ENCODE measurements at regions not wholly inside any gene's neighbourhood (a gene's known extent, or its start where the extent isn't known, plus 50 kb on each side); places are given as distances from the start of the nearest gene placed in this dataset.

- DNase-seq (ENCODE audit: extremely low spot score), result no peak
- no peak for TF ChIP-seq CTCF (IDR thresholded peaks at IDR 0.05; ENCODE audit: control extremely low read depth, extremely low read depth, low read depth, missing control alignments)
- CTCF ChIA-PET, result interaction anchor here (1.1 to 1.4 kb wide), 2 partner anchors 11 to 56 kb away, joined by 3 to 4 read pairs; no protein-coding TSS in a partner anchor
- POLR2A ChIA-PET, result no interaction called here
Measured at GRCh38 chr20:17841751-17842215, 126.8 kb downstream of the SNX5 start.

GRCh38 chr20:17840423-17840822, 128.2 kb downstream of the SNX5 start:
- CTCF ChIA-PET, result interaction anchor here (1.2 to 1.4 kb wide), 2 partner anchors 10 to 11 kb away, joined by 3 to 4 read pairs; no protein-coding TSS in a partner anchor
- TF ChIP-seq CTCF (IDR thresholded peaks at IDR 0.05; ENCODE audit: control extremely low read depth, extremely low read depth, low read depth, missing control alignments), result no peak
- no peak for DNase-seq (ENCODE audit: extremely low spot score)
- POLR2A ChIA-PET, result no interaction called here

- CTCF ChIA-PET, result interaction anchor here (2.0 kb wide), 1 partner anchor 10 kb away, joined by 6 read pairs; no protein-coding TSS in a partner anchor
- TF ChIP-seq CTCF (IDR thresholded peaks at IDR 0.05; ENCODE audit: control extremely low read depth, extremely low read depth, low read depth, missing control alignments), result no peak
- POLR2A ChIA-PET, result no interaction called here
- no peak for DNase-seq (ENCODE audit: extremely low spot score)
Measured at GRCh38 chr20:17838921-17839320, 129.7 kb downstream of the SNX5 start.

- no peak for DNase-seq (ENCODE audit: extremely low spot score)
- TF ChIP-seq CTCF (IDR thresholded peaks at IDR 0.05; ENCODE audit: control extremely low read depth, extremely low read depth, low read depth, missing control alignments), result no peak
- ChIA-PET CTCF (interaction anchor here (1.1 to 2.0 kb wide), 3 partner anchors 11 to 16 kb away, joined by 3 to 6 read pairs (median 4); no protein-coding TSS in a partner anchor), POLR2A (no interaction called here)
Measured at GRCh38 chr20:17837179-17837578, 131.4 kb downstream of the SNX5 start.

GRCh38 chr20:17836303-17836861, 132.2 kb downstream of the SNX5 start:
- CTCF ChIA-PET, result interaction anchor here (1.1 to 1.5 kb wide), 2 partner anchors 11 to 17 kb away, joined by 3 to 4 read pairs; no protein-coding TSS in a partner anchor
- DNase-seq (ENCODE audit: extremely low spot score), result no peak
- TF ChIP-seq CTCF (IDR thresholded peaks at IDR 0.05; ENCODE audit: control extremely low read depth, extremely low read depth, low read depth, missing control alignments), result no peak
- POLR2A ChIA-PET, result no interaction called here

GRCh38 chr20:17835934-17836300, 132.7 kb downstream of the SNX5 start:
- no peak for TF ChIP-seq CTCF (IDR thresholded peaks at IDR 0.05; ENCODE audit: control extremely low read depth, extremely low read depth, low read depth, missing control alignments)
- CTCF ChIA-PET, result no interaction called here
- no peak for DNase-seq (ENCODE audit: extremely low spot score)
- POLR2A ChIA-PET, result no interaction called here

Measured in GM10248 (cell line).